HG02798 (cell line): ENCODE measurements at regions not wholly inside any gene's neighbourhood (a gene's known extent, or its start where the extent isn't known, plus 50 kb on each side); places are given as distances from the start of the nearest gene placed in this dataset.

ENCODE experiments used
- ATAC-seq: cut with Tn5 transposase; IDR thresholded peaks from one replicate; pipeline ENCODE4 v1.9.1; 2021; ENCODE audit warnings: mild to moderate bottlenecking; ENCODE audit not compliant: unreplicated experiment, poor library complexity

DNA sequence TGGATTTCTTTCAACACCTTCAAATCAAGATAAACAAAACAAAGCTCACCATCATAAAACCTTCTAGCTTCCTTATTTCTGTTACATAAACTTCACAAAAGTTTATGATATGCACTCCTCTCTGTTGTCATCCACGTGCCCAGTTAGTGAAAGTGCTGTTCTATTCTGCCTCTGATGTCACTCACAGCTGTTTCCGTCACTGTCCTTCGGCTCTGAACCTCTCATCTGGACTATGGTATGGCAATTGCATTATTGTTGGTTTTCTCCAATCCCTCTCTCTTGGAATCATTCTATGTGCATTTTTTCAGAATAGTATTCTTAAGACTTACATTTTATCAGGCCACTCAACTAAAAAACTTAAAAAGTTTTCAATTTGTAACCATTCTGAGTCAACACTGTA, 264.2 kb upstream of the DAPK1 start:
- ATAC-seq: no peak

DNA sequence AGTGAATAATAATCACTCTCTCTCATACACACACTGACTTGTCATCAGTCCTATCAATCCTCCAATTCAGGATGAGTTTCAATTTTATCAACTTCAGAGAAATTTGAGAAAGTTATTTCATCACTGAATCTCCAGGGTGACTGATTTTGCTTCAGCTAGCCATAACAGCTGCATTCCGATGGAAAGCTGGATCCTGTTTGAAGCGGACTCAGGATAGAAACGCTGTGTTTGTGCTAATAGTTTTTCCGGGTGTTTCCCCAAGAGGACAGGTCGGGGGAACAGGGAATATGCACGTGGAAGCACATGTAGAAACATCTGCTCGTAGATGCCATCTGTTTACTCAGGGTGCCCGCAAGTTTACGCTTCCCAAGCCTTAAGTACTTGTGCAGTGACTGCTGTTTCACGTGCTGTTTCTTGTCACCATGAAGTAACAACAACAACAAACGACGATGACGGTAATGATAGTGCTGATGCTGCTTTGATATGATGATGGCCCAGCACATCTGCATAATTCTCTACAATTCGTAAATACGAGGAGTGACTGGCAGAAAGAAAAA, 263.7 kb upstream of the DAPK1 start:
- no peak for ATAC-seq

DNA sequence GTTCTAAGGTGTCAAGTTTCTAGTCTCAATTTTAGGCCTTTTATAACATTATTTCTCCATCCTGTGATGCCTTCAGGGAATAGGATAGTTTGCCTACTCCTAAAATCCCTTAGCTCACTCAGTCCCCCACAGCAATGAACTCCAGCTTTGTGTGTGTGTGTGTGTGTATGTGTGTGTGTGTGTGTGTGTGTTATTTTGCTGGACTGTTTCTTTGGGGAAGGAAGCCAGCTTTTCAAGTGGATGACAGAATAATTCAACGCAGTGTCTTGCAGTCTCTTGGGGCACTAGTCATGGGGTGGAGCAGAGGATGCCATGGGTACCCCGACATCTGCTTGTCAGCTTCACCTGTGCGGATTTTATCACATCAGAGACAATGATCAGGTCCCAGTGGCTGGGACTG, 262.8 kb upstream of the DAPK1 start:
- ATAC-seq: no peak

DNA sequence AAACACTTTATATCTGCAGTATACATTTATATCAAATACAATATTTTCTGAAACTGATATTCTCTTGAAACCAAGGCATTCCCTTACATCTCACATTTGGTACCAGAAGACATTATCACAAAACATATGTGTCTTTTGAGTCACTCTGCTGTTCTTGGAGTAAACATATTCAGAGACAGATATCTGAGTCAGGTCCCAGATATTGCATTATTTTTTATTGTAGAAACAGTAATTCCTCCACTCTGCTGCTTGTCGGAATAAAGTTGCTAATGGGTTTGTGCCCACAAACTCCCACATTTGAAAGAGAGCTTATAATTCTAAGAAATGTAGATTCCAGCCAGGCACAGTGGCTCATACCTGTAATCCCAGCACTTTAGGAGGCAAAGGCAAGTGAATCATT, 261.1 kb upstream of the DAPK1 start:
- ATAC-seq: no peak

DNA sequence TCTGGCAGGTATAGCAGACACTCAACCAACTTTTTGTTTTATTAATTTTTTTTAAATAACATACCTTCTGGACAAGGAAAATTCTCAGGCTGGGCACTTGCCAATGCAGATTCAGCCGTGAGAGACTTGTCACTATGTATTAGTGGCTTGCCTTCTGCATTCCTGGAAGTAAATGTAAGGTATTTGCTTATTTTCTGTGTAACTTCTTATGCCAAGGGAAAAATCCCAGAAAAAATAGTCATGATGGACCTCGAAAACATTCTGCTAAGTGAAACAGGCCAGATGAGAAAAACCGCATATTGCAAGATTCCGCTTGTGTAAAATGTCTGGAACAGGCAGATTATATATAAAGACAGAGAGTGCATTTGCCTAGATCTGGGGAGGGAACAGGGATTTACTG, 260.3 kb upstream of the DAPK1 start:
- no peak for ATAC-seq

DNA sequence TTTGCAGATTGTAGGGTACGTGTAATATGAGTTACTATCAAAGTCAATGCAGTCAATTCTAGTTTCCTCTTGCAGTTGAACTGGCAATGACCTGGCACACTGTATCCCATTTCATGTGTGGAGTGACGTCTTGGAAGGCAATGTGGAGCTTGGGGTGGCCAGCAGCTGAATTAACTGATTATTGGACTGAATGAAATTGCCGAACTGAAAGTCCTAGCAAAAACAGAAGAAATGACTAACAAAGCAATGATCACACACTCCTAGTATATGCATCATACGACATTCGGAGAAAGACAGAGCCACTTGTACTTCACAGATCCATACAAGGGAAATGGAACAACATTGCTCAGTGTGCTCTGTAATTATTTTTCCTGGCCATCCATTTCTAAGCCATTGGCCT, 259.1 kb upstream of the DAPK1 start:
- no peak for ATAC-seq

DNA sequence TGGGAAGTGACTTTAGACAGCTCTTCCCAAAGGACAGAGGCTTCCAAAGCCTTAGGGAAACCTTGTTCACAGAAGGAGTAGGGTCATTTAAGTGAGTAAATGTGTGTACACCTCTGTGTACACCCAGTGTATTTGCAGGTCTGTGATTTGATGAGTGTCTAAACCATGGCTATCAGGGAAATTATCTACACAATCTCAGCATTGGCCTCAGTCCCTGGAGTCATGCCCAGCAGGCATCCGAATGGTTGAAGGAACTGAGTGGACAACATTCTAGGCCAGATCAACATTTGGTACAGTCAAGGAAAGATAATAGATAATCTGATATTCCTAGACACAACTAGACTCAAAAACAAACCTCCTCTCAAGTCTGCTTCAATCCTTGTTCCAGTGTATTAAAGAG, 258.4 kb upstream of the DAPK1 start:
- ATAC-seq: no peak

DNA sequence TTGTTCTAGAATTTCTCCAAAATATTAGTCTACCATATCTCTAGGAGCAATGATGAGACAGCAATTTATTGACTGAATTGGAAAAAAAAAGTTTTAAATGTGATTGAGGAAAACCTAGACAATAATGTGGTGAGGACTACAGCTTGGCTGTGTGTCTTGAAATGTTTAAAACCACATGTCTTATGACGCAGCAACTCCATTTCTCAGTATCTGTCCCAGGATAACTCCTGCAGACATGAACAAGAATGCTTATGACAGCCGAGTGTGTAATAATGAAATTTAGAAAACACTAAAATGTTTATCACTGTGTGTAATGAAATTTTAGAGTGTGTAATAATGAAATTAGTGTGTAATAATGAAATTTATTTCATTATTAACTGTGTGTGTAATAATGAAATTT, 254.1 kb upstream of the DAPK1 start:
- ATAC-seq: no peak

DNA sequence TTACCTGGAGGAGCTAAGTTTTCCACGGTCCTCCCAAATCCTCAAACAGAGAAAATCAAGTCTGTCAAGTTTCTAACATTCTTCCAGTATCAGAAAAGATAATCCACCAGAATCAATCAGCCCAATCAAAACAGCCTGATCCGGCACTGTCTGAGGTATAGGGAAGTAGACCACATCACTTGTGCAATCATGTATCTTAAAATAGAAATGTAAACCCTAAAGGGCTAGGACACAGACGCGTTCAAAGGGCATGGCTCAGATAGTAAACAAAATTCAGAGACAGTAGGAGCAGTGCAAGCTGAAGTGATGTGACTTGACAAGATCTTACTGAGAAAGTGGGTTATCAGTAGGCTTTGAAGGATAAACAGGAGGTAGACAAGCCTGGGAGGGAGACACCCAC, 252.4 kb upstream of the DAPK1 start:
- ATAC-seq: no peak

DNA sequence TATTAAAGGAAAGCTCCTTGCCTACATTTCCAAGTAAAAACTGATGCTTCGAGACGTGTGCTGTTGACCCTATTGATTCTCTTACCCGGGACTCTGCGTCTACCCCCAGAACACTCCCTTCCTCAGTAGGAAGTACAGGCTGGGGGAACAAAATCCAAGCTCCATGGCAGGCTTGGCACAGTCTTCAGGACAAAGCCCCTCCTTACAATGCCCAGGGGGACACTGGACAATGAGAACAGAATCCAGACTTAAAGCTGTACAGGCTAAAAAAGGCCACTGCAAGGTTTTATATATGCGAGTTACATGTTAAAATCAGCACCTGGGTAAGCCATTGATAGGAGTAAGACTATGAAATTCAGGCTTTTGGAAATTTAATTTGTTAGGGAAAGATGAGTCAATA, 250.6 kb upstream of the DAPK1 start:
- ATAC-seq: no peak

DNA sequence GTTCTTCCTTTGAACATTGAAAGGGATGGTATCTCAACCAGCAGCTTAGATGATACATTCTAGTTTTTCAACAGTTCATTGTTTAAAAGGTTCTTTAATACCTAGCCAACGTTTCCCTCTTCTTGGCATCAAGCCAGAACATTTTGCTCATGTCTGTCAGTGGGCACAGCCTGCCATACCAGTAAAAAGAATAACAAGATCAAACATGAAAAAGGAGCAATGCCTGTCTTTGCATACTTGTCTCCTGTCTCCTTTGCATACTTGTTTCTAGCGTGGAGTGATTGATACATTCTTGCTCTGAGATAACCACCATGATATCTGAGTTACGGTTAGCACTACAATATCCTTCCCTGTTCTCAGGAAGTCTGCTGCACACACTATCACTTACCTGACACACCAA, 248.6 kb upstream of the DAPK1 start:
- ATAC-seq: no peak

DNA sequence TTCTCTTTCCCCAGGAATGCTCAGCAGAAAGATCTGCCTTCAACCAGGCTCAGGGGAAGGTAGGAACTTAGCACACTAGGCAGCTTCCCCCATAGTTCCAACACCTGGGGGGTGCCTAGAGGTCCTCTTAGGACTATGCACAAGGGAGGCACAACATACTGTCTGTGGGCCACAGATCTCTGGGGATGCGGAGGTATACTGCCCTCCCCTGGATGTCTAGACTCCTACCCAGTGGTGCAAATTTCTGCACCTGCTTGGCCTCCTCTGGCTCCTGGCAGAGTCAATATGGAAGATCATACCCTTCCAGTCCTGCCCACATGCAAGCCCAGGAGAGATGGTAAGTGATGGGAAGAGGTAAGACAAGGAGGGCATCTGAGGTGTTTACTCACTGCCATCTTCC, 247.5 kb upstream of the DAPK1 start:
- ATAC-seq: no peak

DNA sequence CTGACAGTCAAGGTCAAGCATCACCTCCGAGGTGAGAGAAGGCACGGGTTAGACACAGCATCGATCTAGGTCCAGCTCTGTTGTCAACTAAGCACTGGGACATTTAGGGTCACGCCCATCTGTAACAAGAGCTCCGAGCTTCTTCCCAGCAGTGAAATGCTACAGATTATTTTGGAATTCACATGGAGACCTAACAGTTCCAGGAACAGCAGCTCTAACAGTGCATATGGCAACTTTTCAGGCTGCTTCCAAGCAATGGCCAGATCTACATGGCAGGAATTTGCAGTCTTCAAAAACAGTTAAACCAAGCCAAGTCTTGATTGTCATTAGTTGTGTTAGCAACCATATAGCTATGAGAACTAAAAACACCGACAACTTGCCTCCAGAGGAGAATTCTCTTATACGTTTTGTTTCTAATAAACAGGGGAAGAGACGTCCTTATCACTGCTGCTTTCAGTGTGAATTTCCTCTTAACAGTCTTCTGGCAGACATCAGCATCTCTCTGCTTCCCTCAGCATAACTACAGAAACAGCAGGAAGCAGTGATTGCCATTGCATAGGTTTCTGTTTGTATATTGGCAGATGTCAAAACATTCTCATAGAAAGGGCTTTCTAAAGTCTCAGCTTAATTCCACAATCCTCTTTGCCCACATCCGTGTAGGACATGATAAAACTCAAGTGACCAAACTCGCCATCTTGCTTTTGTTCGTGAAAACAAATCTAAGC, 242.1 kb upstream of the DAPK1 start:
- no peak for ATAC-seq

DNA sequence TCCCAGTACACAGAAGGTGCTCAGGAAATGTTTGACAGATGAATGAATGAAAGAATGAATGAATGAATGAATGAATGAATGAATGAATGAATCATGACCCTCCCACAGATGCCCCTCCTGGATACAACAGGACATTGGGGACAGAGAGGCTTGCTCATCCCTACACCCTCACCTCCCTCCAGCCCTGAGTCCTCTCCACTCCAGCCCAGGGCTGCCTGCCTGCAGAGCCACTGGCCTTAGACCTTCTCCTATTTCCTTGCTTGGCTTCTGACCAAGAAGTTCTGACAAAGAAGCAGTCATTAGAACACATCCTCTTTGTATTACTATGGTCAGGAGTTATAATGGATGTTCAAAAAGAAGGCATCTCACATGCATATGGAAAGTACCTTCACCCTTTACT, 240.7 kb upstream of the DAPK1 start:
- no peak for ATAC-seq

DNA sequence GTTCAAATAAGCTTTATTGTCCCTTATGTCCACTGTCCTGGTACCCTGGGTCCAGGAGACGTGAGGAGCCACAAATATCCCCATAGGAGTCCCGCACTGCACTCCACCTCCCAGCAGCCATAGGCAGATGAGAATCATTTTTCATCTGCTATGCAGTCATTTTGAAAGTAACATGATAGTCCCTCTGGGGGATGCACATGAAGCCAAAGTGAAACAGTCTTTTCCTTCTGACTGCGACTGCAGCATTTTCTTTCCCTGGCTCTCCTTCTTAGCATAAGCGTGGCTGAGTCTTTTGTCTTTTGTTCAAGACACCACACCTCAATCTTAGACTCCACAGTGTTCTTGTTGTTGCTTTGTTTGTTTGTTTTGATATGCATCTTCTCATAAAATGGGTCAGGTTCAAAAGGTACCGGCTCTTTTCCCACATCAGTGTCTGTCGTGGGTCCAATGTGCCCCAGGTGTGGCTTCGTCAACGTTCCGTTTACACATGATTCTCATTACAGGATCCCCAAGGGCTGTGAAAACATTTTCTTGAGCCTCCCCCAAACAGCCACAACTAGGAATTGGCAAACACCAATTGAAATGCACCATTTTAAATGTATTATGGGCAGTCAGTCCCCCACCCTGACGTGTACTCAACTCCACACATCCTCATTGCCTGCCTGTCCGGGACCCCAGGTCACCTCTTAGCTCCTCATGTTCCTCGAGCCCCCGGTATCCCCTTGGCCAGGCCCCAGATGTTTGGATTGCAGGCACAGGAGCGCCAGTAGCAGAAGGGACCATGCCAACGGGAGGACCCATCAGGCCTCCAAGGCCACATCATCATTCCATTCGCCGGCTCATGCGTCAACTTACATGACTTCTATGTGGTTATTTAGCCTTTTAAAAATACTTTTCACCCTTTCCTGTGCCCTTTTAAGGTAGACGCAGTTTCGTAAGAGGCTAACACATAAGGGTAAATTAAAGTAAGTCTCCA, 237.8 kb upstream of the DAPK1 start:
- no peak for ATAC-seq

DNA sequence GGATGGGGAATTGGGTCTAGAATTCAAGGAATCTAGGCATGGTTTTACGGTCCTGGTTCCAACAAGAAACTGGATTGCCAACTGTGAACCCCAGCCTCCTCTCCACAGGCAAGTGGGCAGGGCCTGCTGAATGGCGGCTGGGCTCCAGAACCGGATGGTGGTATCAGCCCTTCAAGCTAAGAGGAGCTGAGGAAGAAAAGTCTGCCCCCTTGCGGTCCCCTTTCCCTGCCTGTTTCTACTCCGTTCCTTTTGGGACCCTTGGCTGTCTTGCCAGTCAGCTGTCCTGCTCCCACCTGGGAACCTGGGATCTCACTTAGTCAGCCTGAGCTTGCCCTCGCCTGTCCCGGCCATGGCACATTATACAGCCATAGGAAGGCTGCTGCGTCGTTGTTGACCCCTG, 234.4 kb upstream of the DAPK1 start:
- ATAC-seq: no peak

DNA sequence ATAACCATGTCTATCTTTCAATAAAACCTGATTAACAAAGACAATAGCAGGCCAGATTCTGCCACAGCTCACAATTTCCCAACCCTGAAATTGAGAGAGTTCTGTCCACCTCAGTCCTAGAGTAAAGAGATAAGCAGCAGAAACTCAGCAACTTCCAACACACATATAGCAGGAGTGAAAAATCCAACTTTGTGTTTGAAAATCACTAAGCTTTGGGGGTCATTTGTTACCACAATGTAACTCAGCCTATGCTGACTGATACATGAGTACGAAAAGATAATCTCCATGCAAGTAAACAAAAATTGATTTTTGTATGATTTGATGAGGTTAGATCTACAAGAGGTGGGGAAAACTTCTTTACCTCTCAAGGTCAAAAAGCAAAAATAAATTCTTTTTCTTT, 231.0 kb upstream of the DAPK1 start:
- ATAC-seq: no peak

DNA sequence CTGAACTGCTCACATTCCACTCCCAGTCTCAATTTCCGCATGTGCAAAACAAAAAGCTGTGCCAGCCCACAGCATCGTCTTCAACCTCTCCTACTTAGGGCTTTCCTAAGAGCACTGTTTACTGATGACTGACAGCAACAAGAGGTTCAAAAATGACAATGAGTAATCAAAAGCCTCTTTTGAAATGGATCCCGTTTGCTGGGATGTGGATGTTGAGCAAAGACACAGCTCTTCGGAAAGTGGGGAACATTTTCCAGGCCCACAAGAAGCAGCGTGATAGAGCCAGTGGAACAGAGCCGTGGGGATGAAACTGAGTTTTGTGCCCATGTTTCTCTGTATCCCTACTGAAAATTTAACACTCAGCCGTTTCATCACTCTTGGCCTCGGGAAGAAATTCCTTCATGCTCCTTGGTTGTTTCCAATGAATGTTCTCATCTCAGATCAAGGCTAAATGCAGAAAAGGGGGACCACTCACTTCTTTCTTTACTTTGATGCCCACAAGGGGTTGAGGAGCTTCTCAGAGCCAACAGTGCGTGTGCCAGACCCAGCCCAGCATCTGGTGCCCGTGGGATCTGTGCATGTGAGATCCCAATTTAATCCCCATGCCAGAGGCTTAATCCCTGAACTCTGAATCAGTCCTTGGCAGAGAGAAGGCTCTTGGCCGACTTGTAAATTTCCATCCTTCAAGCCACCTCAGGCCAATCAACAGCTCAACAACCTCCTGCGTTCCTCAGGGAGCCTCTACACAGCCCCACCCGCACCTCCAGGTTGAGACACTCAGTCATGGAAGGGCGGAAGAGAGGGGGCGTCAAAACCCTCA, 230.2 kb upstream of the DAPK1 start:
- no peak for ATAC-seq

DNA sequence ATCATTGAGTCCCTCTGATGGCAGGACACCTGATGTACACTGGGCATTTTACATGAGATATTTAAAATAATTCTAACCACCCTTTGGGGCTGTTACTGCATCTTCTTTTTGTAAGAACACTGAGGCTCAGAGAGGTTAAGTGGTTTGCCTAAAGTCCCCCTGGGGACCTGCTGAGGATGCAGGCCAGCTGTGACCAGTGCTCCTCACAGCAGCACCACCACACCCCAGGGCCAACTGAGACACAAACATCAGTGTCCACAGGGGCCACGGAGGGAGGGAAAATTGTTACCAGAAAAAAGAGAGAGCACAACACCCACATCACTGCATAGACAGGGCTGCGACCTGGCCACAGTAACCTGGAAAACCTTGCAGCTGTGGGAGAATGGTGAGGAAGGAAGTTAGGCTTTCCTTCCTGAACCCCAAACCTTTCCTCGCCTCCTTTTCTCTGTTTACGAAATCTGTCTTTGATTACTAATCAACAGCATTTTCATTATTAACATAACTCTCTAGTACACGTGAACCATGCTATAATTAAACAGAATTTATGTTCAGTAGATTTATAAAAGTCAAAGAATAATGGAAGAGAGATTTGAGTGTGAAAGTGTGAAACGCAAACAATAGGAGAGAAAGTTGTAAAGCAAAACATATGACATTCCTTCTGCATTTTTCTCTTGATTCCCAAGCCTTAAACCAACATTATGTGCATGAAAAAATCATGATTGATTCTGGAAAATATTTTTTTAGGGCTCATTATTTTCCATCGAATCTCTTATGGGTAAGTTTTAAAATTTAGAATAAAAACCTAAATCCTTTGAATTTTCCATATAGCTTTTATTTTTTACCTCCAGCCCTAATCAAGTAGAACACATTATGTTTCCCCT, 228.1 kb upstream of the DAPK1 start:
- no peak for ATAC-seq
